ENCODE measurements at regions not wholly inside any gene's neighbourhood (a gene's known extent, or its start where the extent isn't known, plus 50 kb on each side); places are given as distances from the start of the nearest gene placed in this dataset.

GRCh38 chr2:56021579-56021978 lies 98.0 kb upstream of the EFEMP1 start:
- Histone ChIP-seq H3K4me3 (ENCODE audit: low read length) (no peak overlapping the region), H3K9ac (ENCODE audit: low read depth, low read length) (no peak overlapping the region), H3K27ac (ENCODE audit: low read length) (no peak overlapping the region), H3K9me3 (ENCODE audit: insufficient read depth, low read depth, low read length) (no peaks in the 10 kb centered on the region), H3K27me3 (ENCODE audit: insufficient read depth, low read length) (peaks cover 15% of the 10 kb centered on the region; the same call in 1 of the 2 replicates), H3K36me3 (ENCODE audit: insufficient read depth, low read depth, low read length) (no peaks in the 10 kb centered on the region), H3K4me1 (ENCODE audit: insufficient read depth, low read length) (no peaks in the 10 kb centered on the region)

GRCh38 chr2:56025469-56026193 lies 102.0 kb upstream of the EFEMP1 start:
- H3K27me3 ChIP-seq (ENCODE audit: insufficient read depth, low read length), result no peaks in the 10 kb centered on the region
- H3K9ac ChIP-seq (ENCODE audit: low read depth, low read length), result no peak overlapping the region
- H3K9me3 ChIP-seq (ENCODE audit: insufficient read depth, low read depth, low read length), result no peaks in the 10 kb centered on the region
- H3K27ac ChIP-seq (ENCODE audit: low read length), result no peak overlapping the region
- no peak overlapping the region for H3K4me3 ChIP-seq (ENCODE audit: low read length)
- no peaks in the 10 kb centered on the region for H3K36me3 ChIP-seq (ENCODE audit: insufficient read depth, low read depth, low read length)
- H3K4me1 ChIP-seq (ENCODE audit: insufficient read depth, low read length), result no peaks in the 10 kb centered on the region

GRCh38 chr2:56026828-56027227 lies 103.2 kb upstream of the EFEMP1 start:
- Histone ChIP-seq H3K27me3 (ENCODE audit: insufficient read depth, low read length) (no peaks in the 10 kb centered on the region), H3K36me3 (ENCODE audit: insufficient read depth, low read depth, low read length) (no peaks in the 10 kb centered on the region), H3K4me1 (ENCODE audit: insufficient read depth, low read length) (no peaks in the 10 kb centered on the region), H3K27ac (ENCODE audit: low read length) (no peak overlapping the region), H3K9ac (ENCODE audit: low read depth, low read length) (no peak overlapping the region), H3K4me3 (ENCODE audit: low read length) (no peak overlapping the region), H3K9me3 (ENCODE audit: insufficient read depth, low read depth, low read length) (no peaks in the 10 kb centered on the region)

- no peaks in the 10 kb centered on the region for H3K27me3 ChIP-seq (ENCODE audit: insufficient read depth, low read length)
- no peaks in the 10 kb centered on the region for H3K9me3 ChIP-seq (ENCODE audit: insufficient read depth, low read depth, low read length)
- H3K4me1 ChIP-seq (ENCODE audit: insufficient read depth, low read length), result no peaks in the 10 kb centered on the region
- no peak overlapping the region for H3K4me3 ChIP-seq (ENCODE audit: low read length)
- H3K36me3 ChIP-seq (ENCODE audit: insufficient read depth, low read depth, low read length), result no peaks in the 10 kb centered on the region
- H3K27ac ChIP-seq (ENCODE audit: low read length), result no peak overlapping the region
- no peak overlapping the region for H3K9ac ChIP-seq (ENCODE audit: low read depth, low read length)
Observed at GRCh38 chr2:56030062-56030461, 106.5 kb upstream of the EFEMP1 start.

GRCh38 chr2:56030901-56031300 lies 107.3 kb upstream of the EFEMP1 start:
- no peak overlapping the region for H3K4me3 ChIP-seq (ENCODE audit: low read length)
- no peaks in the 10 kb centered on the region for H3K36me3 ChIP-seq (ENCODE audit: insufficient read depth, low read depth, low read length)
- no peaks in the 10 kb centered on the region for H3K27me3 ChIP-seq (ENCODE audit: insufficient read depth, low read length)
- no peaks in the 10 kb centered on the region for H3K4me1 ChIP-seq (ENCODE audit: insufficient read depth, low read length)
- no peak overlapping the region for H3K27ac ChIP-seq (ENCODE audit: low read length)
- no peaks in the 10 kb centered on the region for H3K9me3 ChIP-seq (ENCODE audit: insufficient read depth, low read depth, low read length)
- no peak overlapping the region for H3K9ac ChIP-seq (ENCODE audit: low read depth, low read length)

GRCh38 chr2:56034258-56034657 lies 110.7 kb upstream of the EFEMP1 start:
- Histone ChIP-seq H3K4me3 (ENCODE audit: low read length) (no peak overlapping the region), H3K9me3 (ENCODE audit: insufficient read depth, low read depth, low read length) (no peaks in the 10 kb centered on the region), H3K36me3 (ENCODE audit: insufficient read depth, low read depth, low read length) (no peaks in the 10 kb centered on the region), H3K9ac (ENCODE audit: low read depth, low read length) (no peak overlapping the region), H3K4me1 (ENCODE audit: insufficient read depth, low read length) (0 out of 2 replicates have a peak, but pooled peaks cover 2% of the 10 kb centered on the region), H3K27me3 (ENCODE audit: insufficient read depth, low read length) (no peaks in the 10 kb centered on the region), H3K27ac (ENCODE audit: low read length) (no peak overlapping the region)

GRCh38 chr2:56040189-56040588 lies 116.6 kb upstream of the EFEMP1 start:
- no peaks in the 10 kb centered on the region for H3K9me3 ChIP-seq (ENCODE audit: insufficient read depth, low read depth, low read length)
- no peak overlapping the region for H3K4me3 ChIP-seq (ENCODE audit: low read length)
- H3K36me3 ChIP-seq (ENCODE audit: insufficient read depth, low read depth, low read length), result no peaks in the 10 kb centered on the region
- H3K27me3 ChIP-seq (ENCODE audit: insufficient read depth, low read length), result no peaks in the 10 kb centered on the region
- 0 out of 2 replicates have a peak, but pooled peaks cover 4% of the 10 kb centered on the region for H3K4me1 ChIP-seq (ENCODE audit: insufficient read depth, low read length)
- H3K27ac ChIP-seq (ENCODE audit: low read length), result no peak overlapping the region
- H3K9ac ChIP-seq (ENCODE audit: low read depth, low read length), result no peak overlapping the region

- no peak overlapping the region for H3K27ac ChIP-seq (ENCODE audit: low read length)
- no peak overlapping the region for H3K9ac ChIP-seq (ENCODE audit: low read depth, low read length)
- no peak overlapping the region for H3K4me3 ChIP-seq (ENCODE audit: low read length)
- H3K9me3 ChIP-seq (ENCODE audit: insufficient read depth, low read depth, low read length), result no peaks in the 10 kb centered on the region
- H3K27me3 ChIP-seq (ENCODE audit: insufficient read depth, low read length), result no peaks in the 10 kb centered on the region
- 0 out of 2 replicates have a peak, but pooled peaks cover 4% of the 10 kb centered on the region for H3K4me1 ChIP-seq (ENCODE audit: insufficient read depth, low read length)
- H3K36me3 ChIP-seq (ENCODE audit: insufficient read depth, low read depth, low read length), result no peaks in the 10 kb centered on the region
Observed at GRCh38 chr2:56040834-56041233, 117.3 kb upstream of the EFEMP1 start.

- Histone ChIP-seq H3K9me3 (ENCODE audit: insufficient read depth, low read depth, low read length) (no peaks in the 10 kb centered on the region), H3K4me3 (ENCODE audit: low read length) (no peak overlapping the region), H3K27ac (ENCODE audit: low read length) (no peak overlapping the region), H3K36me3 (ENCODE audit: insufficient read depth, low read depth, low read length) (no peaks in the 10 kb centered on the region), H3K9ac (ENCODE audit: low read depth, low read length) (no peak overlapping the region), H3K27me3 (ENCODE audit: insufficient read depth, low read length) (no peaks in the 10 kb centered on the region), H3K4me1 (ENCODE audit: insufficient read depth, low read length) (no peaks in the 10 kb centered on the region)
Observed at GRCh38 chr2:56047136-56047535, 123.6 kb upstream of the EFEMP1 start.

- no peaks in the 10 kb centered on the region for H3K9me3 ChIP-seq (ENCODE audit: insufficient read depth, low read depth, low read length)
- H3K4me1 ChIP-seq (ENCODE audit: insufficient read depth, low read length), result no peaks in the 10 kb centered on the region
- H3K27me3 ChIP-seq (ENCODE audit: insufficient read depth, low read length), result no peaks in the 10 kb centered on the region
- H3K27ac ChIP-seq (ENCODE audit: low read length), result no peak overlapping the region
- H3K9ac ChIP-seq (ENCODE audit: low read depth, low read length), result no peak overlapping the region
- no peak overlapping the region for H3K4me3 ChIP-seq (ENCODE audit: low read length)
- no peaks in the 10 kb centered on the region for H3K36me3 ChIP-seq (ENCODE audit: insufficient read depth, low read depth, low read length)
Observed at GRCh38 chr2:56049233-56049845, 125.8 kb upstream of the EFEMP1 start.

GRCh38 chr2:56053679-56054078 lies 130.1 kb upstream of the EFEMP1 start:
- peaks cover 5% of the 10 kb centered on the region; the same call in 1 of the 2 replicates for H3K9me3 ChIP-seq (ENCODE audit: insufficient read depth, low read depth, low read length)
- no peak overlapping the region for H3K4me3 ChIP-seq (ENCODE audit: low read length)
- H3K36me3 ChIP-seq (ENCODE audit: insufficient read depth, low read depth, low read length), result no peaks in the 10 kb centered on the region
- no peaks in the 10 kb centered on the region for H3K27me3 ChIP-seq (ENCODE audit: insufficient read depth, low read length)
- H3K27ac ChIP-seq (ENCODE audit: low read length), result no peak overlapping the region
- no peaks in the 10 kb centered on the region for H3K4me1 ChIP-seq (ENCODE audit: insufficient read depth, low read length)
- H3K9ac ChIP-seq (ENCODE audit: low read depth, low read length), result no peak overlapping the region

GRCh38 chr2:56055405-56055804 lies 128.4 kb upstream of the CCDC85A start:
- Histone ChIP-seq H3K9ac (ENCODE audit: low read depth, low read length) (no peak overlapping the region), H3K4me1 (ENCODE audit: insufficient read depth, low read length) (no peaks in the 10 kb centered on the region), H3K4me3 (ENCODE audit: low read length) (no peak overlapping the region)

More at GRCh38 chr2:56055405-56055804, 128.4 kb upstream of the CCDC85A start:
- Histone ChIP-seq H3K27ac (ENCODE audit: low read length) (no peak overlapping the region), H3K27me3 (ENCODE audit: insufficient read depth, low read length) (no peaks in the 10 kb centered on the region), H3K36me3 (ENCODE audit: insufficient read depth, low read depth, low read length) (no peaks in the 10 kb centered on the region), H3K9me3 (ENCODE audit: insufficient read depth, low read depth, low read length) (peaks cover 5% of the 10 kb centered on the region; the same call in 1 of the 2 replicates)
